H1 (cell line): ENCODE measurements at regions not wholly inside any gene's neighbourhood (a gene's known extent, or its start where the extent isn't known, plus 50 kb on each side); places are given as distances from the start of the nearest gene placed in this dataset.

Experiments
- CTCF ChIA-PET: fragments of 300-600 bp; sonication (Branson Sonifier 250); formaldehyde crosslinking; loops from one replicate; lab custom pipeline; 2021; ENCODE audit not compliant: partially characterized antibody; lab: Charles Lee
- POLR2A ChIA-PET: fragments of 300-600 bp; sonication (Branson Sonifier 250); formaldehyde crosslinking; loops from one replicate; lab custom pipeline; 2021; ENCODE audit warnings: inconsistent platforms; ENCODE audit not compliant: partially characterized antibody; lab: Charles Lee
- DNase-seq, 2 experiments: peaks; one replicate each; pipeline versions ENCODE4 v3.0.0 to v3.0.0-alpha.2; 2010 to 2022; ENCODE audit warnings: low spot score in 2 of 2, low read depth in 1 of 2, mixed read lengths in 1 of 2
- FAIRE-seq: peaks from 2 replicates; lab custom pipeline; 2011; peaks lifted over from hg19 to GRCh38; lab: Jason Lieb, UNC
- H2AFZ ChIP-seq: 2 replicates; pipeline ENCODE4 v1.8.1; 2012; ENCODE audit warnings: low read length, inconsistent platforms
- H2AK5ac ChIP-seq: 2 replicates; pipeline ENCODE4 v1.6.1; 2013; ENCODE audit warnings: low read depth, low read length
- H2BK120ac ChIP-seq: replicated peaks from 2 replicates; pipeline ENCODE3; 2013; ENCODE audit warnings: low read depth, low read length, inconsistent platforms
- H2BK12ac ChIP-seq: 2 replicates; pipeline ENCODE4 v1.6.1; 2013; ENCODE audit warnings: low read depth, low read length
- H2BK15ac ChIP-seq: 2 replicates; pipeline ENCODE4 v1.6.1; 2013; ENCODE audit warnings: low read length
- H2BK20ac ChIP-seq: 2 replicates; pipeline ENCODE4 v1.6.1; 2013; ENCODE audit warnings: low read length
- H2BK5ac ChIP-seq: 2 replicates; pipeline ENCODE4 v1.6.1; 2013; ENCODE audit warnings: low read depth, low read length
- H3K14ac ChIP-seq: 2 replicates; pipeline ENCODE4 v1.6.1; 2013; ENCODE audit warnings: inconsistent platforms; ENCODE audit not compliant: insufficient read length
- H3K18ac ChIP-seq: 2 replicates; pipeline ENCODE4 v1.6.1; 2013; ENCODE audit warnings: low read length; ENCODE audit errors: extremely low read depth
- H3K23ac ChIP-seq: 2 replicates; pipeline ENCODE4 v1.6.1; 2013; ENCODE audit warnings: inconsistent platforms; ENCODE audit not compliant: insufficient read length
- H3K23me2 ChIP-seq: 2 replicates; pipeline ENCODE4 v1.6.1; 2013; ENCODE audit warnings: low read depth, low read length
- H3K27ac ChIP-seq: 2 replicates; pipeline ENCODE4 v1.6.1; 2011; ENCODE audit warnings: low read depth, low read length, inconsistent platforms
- H3K27me3 ChIP-seq, 4 experiments: replicated peaks in 1 of 4; 1 replicate in 1 of 4; 2 replicates in 3 of 4; pipeline versions ENCODE4 v1.6.1 to v1.8.1; 2011 to 2013; ENCODE audit warnings: low read length in 3 of 4, mild to moderate bottlenecking in 3 of 4, inconsistent platforms in 2 of 4, mixed read lengths in 2 of 4, moderate library complexity in 1 of 4; ENCODE audit not compliant: control insufficient read depth in 3 of 4, insufficient read depth in 3 of 4; ENCODE audit errors: extremely low read depth in 1 of 4
- H3K36me3 ChIP-seq, 4 experiments: 2 replicates each; pipeline versions ENCODE4 v1.6.1 to v1.8.1; 2011 to 2013; ENCODE audit warnings: mild to moderate bottlenecking in 4 of 4, low read length in 3 of 4, moderate library complexity in 2 of 4, control low read depth in 1 of 4, inconsistent platforms in 1 of 4; ENCODE audit not compliant: insufficient read depth in 4 of 4, control insufficient read depth in 2 of 4
- H3K4ac ChIP-seq: replicated peaks from 2 replicates; pipeline ENCODE3; 2013; ENCODE audit warnings: low read length, low read depth, mixed read lengths, inconsistent platforms; ENCODE audit not compliant: insufficient read length
- H3K4me1 ChIP-seq, 4 experiments: replicated peaks in 1 of 4; 1 replicate in 1 of 4; 2 replicates in 3 of 4; pipeline versions ENCODE4 v1.6.1 to v1.8.1; 2011 to 2013; ENCODE audit warnings: low read length in 3 of 4, inconsistent platforms in 2 of 4, mixed read lengths in 1 of 4; ENCODE audit not compliant: insufficient read depth in 4 of 4, control insufficient read depth in 3 of 4
- H3K4me2 ChIP-seq, 2 experiments: 2 replicates each; pipeline versions ENCODE4 v1.6.1 to v1.8.1; 2011 to 2013; ENCODE audit warnings: low read depth in 2 of 2, low read length in 2 of 2, control low read depth in 1 of 2, inconsistent platforms in 1 of 2, mild to moderate bottlenecking in 1 of 2; ENCODE audit not compliant: insufficient read depth in 1 of 2
- H3K4me3 ChIP-seq, 4 experiments: fragments of 200-600, 300-600 bp in 1 of 4; sonication (generic), shearing (Covaris generic), sonication (Bioruptor Twin) in 1 of 4; 2 replicates each; pipeline versions ENCODE4 v1.5.1 to v1.8.1; 2011 to 2016; ENCODE audit warnings: low read length in 4 of 4, low read depth in 3 of 4, control low read depth in 2 of 4, inconsistent platforms in 2 of 4, mild to moderate bottlenecking in 2 of 4, mixed read lengths in 1 of 4, moderate library complexity in 1 of 4; ENCODE audit not compliant: insufficient read depth in 2 of 4; ENCODE audit errors: extremely low read depth in 1 of 4
- H3K56ac ChIP-seq: replicated peaks from 2 replicates; pipeline ENCODE3; 2013; ENCODE audit warnings: low read depth, mild to moderate bottlenecking, mixed read lengths, low read length, inconsistent platforms; ENCODE audit not compliant: insufficient read length
- H3K79me1 ChIP-seq: 2 replicates; pipeline ENCODE4 v1.6.1; 2013; ENCODE audit warnings: low read depth, low read length, control low read depth
- H3K79me2 ChIP-seq, 2 experiments: 2 replicates each; pipeline versions ENCODE4 v1.6.1 to v1.8.1; 2012 to 2013; ENCODE audit warnings: low read length in 2 of 2, mild to moderate bottlenecking in 2 of 2, inconsistent platforms in 1 of 2; ENCODE audit not compliant: insufficient read depth in 2 of 2, control insufficient read depth in 1 of 2
- H3K9ac ChIP-seq, 4 experiments: replicated peaks in 1 of 4; 1 replicate in 1 of 4; 2 replicates in 3 of 4; pipeline versions ENCODE4 v1.6.1 to v1.8.1; 2011 to 2013; ENCODE audit warnings: low read depth in 3 of 4, low read length in 3 of 4, control low read depth in 2 of 4, mild to moderate bottlenecking in 2 of 4, moderate library complexity in 2 of 4, inconsistent platforms in 1 of 4; ENCODE audit errors: extremely low read depth in 1 of 4
- H3K9me3 ChIP-seq, 2 experiments: 2 replicates each; pipeline versions ENCODE4 v1.6.1 to v1.8.1; 2012 to 2013; ENCODE audit warnings: mild to moderate bottlenecking in 2 of 2, moderate library complexity in 2 of 2, control low read depth in 1 of 2, inconsistent platforms in 1 of 2, low read depth in 1 of 2, low read length in 1 of 2, mixed read lengths in 1 of 2; ENCODE audit not compliant: insufficient read depth in 2 of 2
- H4K20me1 ChIP-seq, 2 experiments: replicated peaks in 1 of 2; 2 replicates each; pipeline versions ENCODE3 to v1.8.1; 2011 to 2013; ENCODE audit warnings: inconsistent platforms in 2 of 2, low read length in 2 of 2, mild to moderate bottlenecking in 1 of 2; ENCODE audit not compliant: insufficient read depth in 2 of 2, control insufficient read depth in 1 of 2
- H4K5ac ChIP-seq: 2 replicates; pipeline ENCODE4 v1.6.1; 2013; ENCODE audit warnings: low read length, low read depth, mixed read lengths, inconsistent platforms; ENCODE audit not compliant: insufficient read length
- H4K8ac ChIP-seq: 2 replicates; pipeline ENCODE4 v1.8.0; 2013; ENCODE audit warnings: mild to moderate bottlenecking, moderate library complexity, low read length, inconsistent platforms; ENCODE audit not compliant: insufficient read depth; ENCODE audit errors: extremely low read depth
- H4K91ac ChIP-seq: replicated peaks from 2 replicates; pipeline ENCODE3; 2013; ENCODE audit warnings: low read length, mixed read lengths, inconsistent platforms; ENCODE audit not compliant: insufficient read length
- ATF3 ChIP-seq: IDR thresholded peaks from 2 replicates; pipeline ENCODE4 v1.6.1; 2011; ENCODE audit warnings: low read depth, mild to moderate bottlenecking, low read length; ENCODE audit not compliant: insufficient read depth
- CHD1 ChIP-seq: IDR thresholded peaks from 2 replicates; pipeline ENCODE4 v1.6.1; 2012; ENCODE audit warnings: low read depth, low read length, improper control_type of control experiment
- CTBP2 ChIP-seq: IDR thresholded peaks from 2 replicates; pipeline ENCODE4 v1.7.0; 2011; ENCODE audit warnings: borderline replicate concordance, mild to moderate bottlenecking, moderate library complexity, mixed read lengths, low read length; ENCODE audit not compliant: insufficient read depth, insufficient read length
- E2F6 ChIP-seq: IDR thresholded peaks from 2 replicates; pipeline ENCODE4 v1.6.1; 2012; ENCODE audit warnings: inconsistent platforms
- GABPA ChIP-seq: IDR thresholded peaks from 2 replicates; pipeline ENCODE4 v1.6.1; 2011; ENCODE audit warnings: mild to moderate bottlenecking, low read length, moderate library complexity, borderline replicate concordance; ENCODE audit not compliant: insufficient read depth
- JUND ChIP-seq: IDR thresholded peaks from 2 replicates; pipeline ENCODE4 v1.6.1; 2011; ENCODE audit warnings: mild to moderate bottlenecking, improper control_type of control experiment, low read length
- KDM4A ChIP-seq: IDR thresholded peaks from one replicate; pipeline ENCODE4 v1.7.1; 2012; ENCODE audit warnings: low read depth, mild to moderate bottlenecking, moderate library complexity, low read length, inconsistent platforms; ENCODE audit not compliant: severe bottlenecking
- NANOG ChIP-seq: IDR thresholded peaks from 2 replicates; pipeline ENCODE4 v1.6.1; 2011; ENCODE audit warnings: low read length, low read depth, mild to moderate bottlenecking, inconsistent platforms; ENCODE audit not compliant: insufficient read depth, poor library complexity, severe bottlenecking
- SAP30 ChIP-seq: fragments of 300-600 bp; sonication (generic); IDR thresholded peaks from 2 replicates; pipeline ENCODE4 v1.7.1; 2012; ENCODE audit warnings: low read length, moderate library complexity, mild to moderate bottlenecking, inconsistent platforms; ENCODE audit not compliant: insufficient read depth, insufficient replicate concordance
- SIRT6 ChIP-seq: IDR thresholded peaks from one replicate; pipeline ENCODE4 v1.7.1; 2012; ENCODE audit warnings: low read length, inconsistent platforms
- SIX5 ChIP-seq: IDR thresholded peaks from 2 replicates; pipeline ENCODE4 v1.6.1; 2011; ENCODE audit warnings: mild to moderate bottlenecking, low read depth, low read length
- SRF ChIP-seq: IDR thresholded peaks from 2 replicates; pipeline ENCODE4 v1.6.1; 2011; ENCODE audit warnings: mild to moderate bottlenecking, low read depth, low read length, moderate library complexity
- SUZ12 ChIP-seq: fragments of 200-600 bp; sonication (generic); IDR thresholded peaks from 2 replicates; pipeline ENCODE4 v1.6.1; 2012; ENCODE audit warnings: mild to moderate bottlenecking, inconsistent platforms, low read length, moderate library complexity, mixed read lengths
- TEAD4 ChIP-seq: IDR thresholded peaks from 2 replicates; pipeline ENCODE4 v1.6.1; 2012; ENCODE audit warnings: low read depth, low read length, inconsistent platforms, mixed read lengths
- WGBS, 2 experiments: shearing (Covaris generic) in 1 of 2; methylation state at CpG; one replicate each; pipeline versions ENCODE4 v1.1.6 to v1.1.7; 2013 to 2015; ENCODE audit warnings: low lambda C conversion rate in 2 of 2, mixed read lengths in 2 of 2, inconsistent platforms in 1 of 2, low coverage in 1 of 2, missing lambda C conversion rate in 1 of 2; ENCODE audit not compliant: insufficient replicate concordance in 2 of 2, insufficient coverage in 1 of 2, insufficient read length in 1 of 2; ENCODE audit errors: extremely low coverage in 1 of 2, missing lambda C conversion rate in 1 of 2; 5-methylcytosine and 5-hydroxymethylcytosine counted together

GRCh38 chr7:79979437-79979836 is 155.2 kb upstream of the GNAI1 start:
- H4K5ac ChIP-seq, result no peak overlapping the region
- H2AK5ac ChIP-seq, result no peak overlapping the region
- H3K4me3 ChIP-seq, result no peak overlapping the region
- no peaks in the 10 kb centered on the region for H3K79me1 ChIP-seq
- no peak overlapping the region for H3K27ac ChIP-seq
- no peak overlapping the region for H2BK120ac ChIP-seq
- no peak overlapping the region for H4K8ac ChIP-seq
- TF ChIP-seq SUZ12 (no peak), GABPA (no peak), CHD1 (no peak), SRF (no peak), JUND (no peak), CTBP2 (no peak), SIX5 (no peak), SIRT6 (no peak), KDM4A (no peak), E2F6 (no peak), SAP30 (no peak), ATF3 (no peak), TEAD4 (no peak), NANOG (no peak)
- H3K36me3 ChIP-seq, result no peaks in the 10 kb centered on the region
- no peak overlapping the region for H3K4me2 ChIP-seq
- no peak overlapping the region for H3K9ac ChIP-seq
- H4K91ac ChIP-seq, result no peak overlapping the region
- 92% methylated on average over 2 of the region's 2 CpGs; no CpG with 5 or more reads in 1 of the 2 experiments for WGBS, 2 experiments
- H3K23ac ChIP-seq, result no peak overlapping the region
- FAIRE-seq (no peak), DNase-seq (no peak)
- no peaks in the 10 kb centered on the region; a peak in 1 of 4 replicates for H3K9me3 ChIP-seq
- ChIA-PET POLR2A (no interaction called here), CTCF (interaction anchor here (0.7 kb wide), 1 partner anchor 120 kb away, joined by 3 read pairs; no protein-coding TSS in a partner anchor)
- no peak overlapping the region for H2BK12ac ChIP-seq
- no peak overlapping the region for H3K4ac ChIP-seq
- H3K4me1 ChIP-seq, result no peaks in the 10 kb centered on the region; a peak in 1 of 7 replicates
- no peak overlapping the region for H2BK20ac ChIP-seq
- no peak overlapping the region for H2BK15ac ChIP-seq
- H3K79me2 ChIP-seq, result no peaks in the 10 kb centered on the region
- no peaks in the 10 kb centered on the region for H3K27me3 ChIP-seq
- no peak overlapping the region for H3K18ac ChIP-seq
- no peaks in the 10 kb centered on the region for H4K20me1 ChIP-seq
- no peak overlapping the region for H2AFZ ChIP-seq
- no peak overlapping the region for H3K14ac ChIP-seq
- H2BK5ac ChIP-seq, result no peak overlapping the region
- no peaks in the 10 kb centered on the region for H3K23me2 ChIP-seq
- no peak overlapping the region for H3K56ac ChIP-seq
